Esophagus squamous epithelium (tissue), 5 donors: ENCODE measurements at regions not wholly inside any gene's neighbourhood (a gene's known extent, or its start where the extent isn't known, plus 50 kb on each side); places are given as distances from the start of the nearest gene placed in this dataset.

ENCODE experiments used
- DNase-seq: peaks from one replicate; lab custom pipeline; 2025; lab: John Stamatoyannopoulos, UW
- H3K27ac ChIP-seq, 4 donors: fragments of 200-600 bp; sonication (generic); one replicate each; pipeline ENCODE4 v1.5.1; 2016 to 2019; ENCODE audit warnings: mild to moderate bottlenecking in 1 of 4
- H3K27me3 ChIP-seq, 4 donors: fragments of 200-600 bp; sonication (generic); 1 replicate in 3 of 4; 2 replicates in 1 of 4; pipeline versions ENCODE4 v1.5.1 to v1.6.0; 2017 to 2021; ENCODE audit warnings: antibody characterized with exemption in 1 of 4
- H3K36me3 ChIP-seq, 3 donors: fragments of 200-600 bp; sonication (generic); one replicate each; pipeline ENCODE4 v1.5.1; 2016 to 2019
- H3K4me1 ChIP-seq, 3 donors: fragments of 200-600 bp; sonication (generic); one replicate each; pipeline ENCODE4 v1.5.1; 2017 to 2019
- H3K4me3 ChIP-seq, 4 donors: fragments of 200-600 bp; sonication (generic); 1 replicate in 3 of 4; 2 replicates in 1 of 4; pipeline ENCODE4 v1.5.1; 2016 to 2019; ENCODE audit warnings: mild to moderate bottlenecking in 2 of 4, moderate library complexity in 1 of 4
- H3K9me3 ChIP-seq, 3 donors: fragments of 200-600 bp; sonication (generic); one replicate each; pipeline ENCODE4 v1.5.1; 2016 to 2019
- CTCF ChIP-seq, 6 experiments: fragments of 450-650 bp in 4 of 6; fragments of 200-600 bp in 2 of 6; sonication (generic) in 2 of 6; IDR thresholded peaks; one replicate each; pipeline ENCODE4 v1.5.1; 2016 to 2019; ENCODE audit warnings: antibody characterized with exemption in 6 of 6, mild to moderate bottlenecking in 4 of 6, moderate library complexity in 4 of 6
- POLR2A ChIP-seq, 4 donors: fragments of 450-650 bp; IDR thresholded peaks; one replicate each; pipeline ENCODE4 v1.6.1; 2017; ENCODE audit warnings: antibody characterized with exemption in 4 of 4, mild to moderate bottlenecking in 4 of 4, moderate library complexity in 3 of 4
- WGBS, 2 donors: methylation state at CpG; one replicate each; pipeline ENCODE4 v1.1.5; 2018; 5-methylcytosine and 5-hydroxymethylcytosine counted together
- intact Hi-C: fragments of 100-400 bp; cut with DNase I; formaldehyde crosslinking; loops from one replicate; pipeline ENCODE4 v1.15.0; 2022
- donor health status: DM: yes; HTN: yes; CAD: no.

- no peaks in the 10 kb centered on the region for H3K4me1 ChIP-seq
- intact Hi-C loops: no loop called here
- H3K36me3 ChIP-seq: no peaks in the 10 kb centered on the region
- no peak overlapping the region for H3K27ac ChIP-seq
- TF ChIP-seq CTCF (IDR thresholded peaks at IDR 0.05): no peak
- no peak for TF ChIP-seq POLR2A (IDR thresholded peaks at IDR 0.05)
- DNase-seq: no peak
- WGBS, 2 donors: 49 to 52% methylated on average over 2 of the region's 2 CpGs
- H3K27me3 ChIP-seq: no peaks in the 10 kb centered on the region
- peaks cover 0 to 33% (median 9%) of the 10 kb centered on the region in 3 donors for H3K9me3 ChIP-seq
- H3K4me3 ChIP-seq: no peak overlapping the region
Observed at GRCh38 chr3:164144824-164145223, 933.5 kb downstream of the SI start.

- TF ChIP-seq POLR2A (IDR thresholded peaks at IDR 0.05) (no peak), CTCF (IDR thresholded peaks at IDR 0.05) (no peak)
- Histone ChIP-seq H3K36me3 (no peaks in the 10 kb centered on the region), H3K4me1 (no peaks in the 10 kb centered on the region), H3K27me3 (no peaks in the 10 kb centered on the region), H3K9me3 (no peaks in the 10 kb centered on the region), H3K27ac (no peak overlapping the region), H3K4me3 (no peak overlapping the region)
- intact Hi-C loops: no loop called here
- WGBS, 2 donors: 74 to 86% methylated on average over 1 of the region's 1 CpG
- no peak for DNase-seq
Observed at GRCh38 chr3:164132878-164133277, 945.4 kb downstream of the SI start.

GRCh38 chr3:164113371-164114332 is 964.6 kb downstream of the SI start:
- Histone ChIP-seq H3K9me3 (peaks cover 0 to 4% (median 0%) of the 10 kb centered on the region in 3 donors), H3K36me3 (no peaks in the 10 kb centered on the region), H3K27ac (no peak overlapping the region), H3K27me3 (no peaks in the 10 kb centered on the region), H3K4me3 (no peak overlapping the region), H3K4me1 (no peaks in the 10 kb centered on the region)
- intact Hi-C loops: no loop called here
- DNase-seq: no peak
- TF ChIP-seq CTCF (IDR thresholded peaks at IDR 0.05) (no peak), POLR2A (IDR thresholded peaks at IDR 0.05) (no peak)
- 68 to 79% methylated on average over 5 of the region's 8 CpGs for WGBS, 2 donors

GRCh38 chr3:164096352-164096751 is 981.9 kb downstream of the SI start:
- Histone ChIP-seq H3K4me1 (no peaks in the 10 kb centered on the region), H3K4me3 (no peak overlapping the region), H3K36me3 (no peaks in the 10 kb centered on the region), H3K27ac (no peak overlapping the region), H3K9me3 (no peaks in the 10 kb centered on the region), H3K27me3 (no peaks in the 10 kb centered on the region)
- TF ChIP-seq CTCF (IDR thresholded peaks at IDR 0.05): no peak
- DNase-seq: no peak
- intact Hi-C loops: no loop called here

GRCh38 chr3:164095949-164096348 is 982.3 kb downstream of the SI start:
- no peaks in the 10 kb centered on the region for H3K4me1 ChIP-seq
- no peak overlapping the region for H3K4me3 ChIP-seq
- H3K36me3 ChIP-seq: no peaks in the 10 kb centered on the region
- WGBS, 2 donors: 75 to 76% methylated on average over 2 of the region's 2 CpGs
- no peak overlapping the region for H3K27ac ChIP-seq
- no peaks in the 10 kb centered on the region for H3K9me3 ChIP-seq
- H3K27me3 ChIP-seq: no peaks in the 10 kb centered on the region
- no peak for TF ChIP-seq CTCF (IDR thresholded peaks at IDR 0.05)
- TF ChIP-seq POLR2A (IDR thresholded peaks at IDR 0.05): no peak
- intact Hi-C loops: no loop called here
- DNase-seq: no peak
